OCI-LY7 (cell line): ENCODE measurements at regions not wholly inside any gene's neighbourhood (a gene's known extent, or its start where the extent isn't known, plus 50 kb on each side); places are given as distances from the start of the nearest gene placed in this dataset.

ENCODE experiments used
- CTCF ChIP-seq: fragments of 200-600 bp; sonication (generic); conservative IDR thresholded peaks from 2 replicates; pipeline ENCODE4 v1.5.1; 2014; ENCODE audit warnings: mild to moderate bottlenecking, antibody characterized with exemption, low read length, moderate library complexity, mixed read lengths
- EZH2phosphoT487 ChIP-seq: fragments of 200-600 bp; sonication (generic); IDR thresholded peaks from 2 replicates; pipeline ENCODE4 v1.6.1; 2018; ENCODE audit warnings: low read depth, borderline replicate concordance, mild to moderate bottlenecking, mixed run types, antibody characterized with exemption, low read length, moderate library complexity, mixed read lengths

GRCh38 chr11:15688351-15688792, 573.6 kb downstream of the INSC start:
- TF ChIP-seq CTCF: no peak
- TF ChIP-seq EZH2phosphoT487: no peak
